Tibial artery (tissue), 4 donors: ENCODE measurements at regions not wholly inside any gene's neighbourhood (a gene's known extent, or its start where the extent isn't known, plus 50 kb on each side); places are given as distances from the start of the nearest gene placed in this dataset.

Experiments
- DNase-seq, 2 donors: peaks; one replicate each; pipeline ENCODE4 v3.0.0-alpha.2; 2019
- H3K27ac ChIP-seq, 2 donors: fragments of 200-600 bp; sonication (generic) in 1 of 2; 1 replicate in 1 of 2; 2 replicates in 1 of 2; pipeline ENCODE4 v1.5.1; 2018 to 2019; ENCODE audit warnings: mild to moderate bottlenecking in 1 of 2
- H3K27me3 ChIP-seq, 2 donors: fragments of 200-600 bp; sonication (generic) in 1 of 2; one replicate each; pipeline versions ENCODE4 v1.5.1 to v1.6.0; 2016 to 2019
- H3K36me3 ChIP-seq, 3 donors: fragments of 200-600 bp; sonication (generic) in 2 of 3; one replicate each; pipeline ENCODE4 v1.5.1; 2016 to 2019; ENCODE audit warnings: mild to moderate bottlenecking in 2 of 3
- H3K4me1 ChIP-seq, 4 donors: fragments of 200-600 bp; sonication (generic) in 2 of 4; 1 replicate in 3 of 4; 2 replicates in 1 of 4; pipeline ENCODE4 v1.5.1; 2016 to 2019
- H3K4me3 ChIP-seq, 2 donors: fragments of 200-600 bp; sonication (generic) in 1 of 2; 1 replicate in 1 of 2; 2 replicates in 1 of 2; pipeline ENCODE4 v1.5.1; 2018 to 2019; ENCODE audit warnings: mild to moderate bottlenecking in 2 of 2
- H3K9me3 ChIP-seq, 3 donors: fragments of 200-600 bp; sonication (generic) in 1 of 3; one replicate each; pipeline ENCODE4 v1.5.1; 2016 to 2019
- intact Hi-C: fragments of 100-400 bp; cut with DNase I; formaldehyde crosslinking; loops from one replicate; pipeline ENCODE4 v1.15.0; 2023; ENCODE audit warnings: low total_unique reads
- TF ChIP-seq, protein P1 (sequence below), 2 experiments: fragments of 200-600 bp in 1 of 2; fragments of 450-650 bp in 1 of 2; IDR thresholded peaks; one replicate each; pipeline ENCODE4 v1.5.1; 2017 to 2019; ENCODE audit warnings: antibody characterized with exemption in 2 of 2, mild to moderate bottlenecking in 1 of 2, moderate library complexity in 1 of 2

DNA sequence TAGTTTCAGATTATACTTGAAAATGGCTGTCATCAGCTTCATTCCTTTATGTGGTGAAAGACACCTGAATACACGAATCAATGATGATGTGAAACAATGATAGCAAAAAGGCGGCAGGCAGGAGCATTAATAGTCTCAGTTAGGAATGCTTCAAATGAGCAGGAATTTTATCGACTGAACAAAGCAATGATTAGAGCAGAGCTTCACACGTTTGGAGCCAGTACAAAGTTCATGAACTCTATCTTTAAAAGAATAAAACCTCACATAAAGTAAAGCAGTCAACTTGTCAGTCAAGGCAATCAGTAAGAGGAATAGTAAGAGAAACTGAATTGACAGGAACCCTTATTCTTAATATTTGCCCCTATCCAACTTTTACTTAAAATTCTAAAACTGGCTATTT, 78.4 kb upstream of the SERTAD2 start:
- intact Hi-C loops: no loop called here
- no peaks in the 10 kb centered on the region for H3K27me3 ChIP-seq
- H3K36me3 ChIP-seq: no peaks in the 10 kb centered on the region
- H3K4me1 ChIP-seq: peaks cover 0 to 48% (median 7%) of the 10 kb centered on the region in 4 donors
- TF ChIP-seq, protein P1, sequence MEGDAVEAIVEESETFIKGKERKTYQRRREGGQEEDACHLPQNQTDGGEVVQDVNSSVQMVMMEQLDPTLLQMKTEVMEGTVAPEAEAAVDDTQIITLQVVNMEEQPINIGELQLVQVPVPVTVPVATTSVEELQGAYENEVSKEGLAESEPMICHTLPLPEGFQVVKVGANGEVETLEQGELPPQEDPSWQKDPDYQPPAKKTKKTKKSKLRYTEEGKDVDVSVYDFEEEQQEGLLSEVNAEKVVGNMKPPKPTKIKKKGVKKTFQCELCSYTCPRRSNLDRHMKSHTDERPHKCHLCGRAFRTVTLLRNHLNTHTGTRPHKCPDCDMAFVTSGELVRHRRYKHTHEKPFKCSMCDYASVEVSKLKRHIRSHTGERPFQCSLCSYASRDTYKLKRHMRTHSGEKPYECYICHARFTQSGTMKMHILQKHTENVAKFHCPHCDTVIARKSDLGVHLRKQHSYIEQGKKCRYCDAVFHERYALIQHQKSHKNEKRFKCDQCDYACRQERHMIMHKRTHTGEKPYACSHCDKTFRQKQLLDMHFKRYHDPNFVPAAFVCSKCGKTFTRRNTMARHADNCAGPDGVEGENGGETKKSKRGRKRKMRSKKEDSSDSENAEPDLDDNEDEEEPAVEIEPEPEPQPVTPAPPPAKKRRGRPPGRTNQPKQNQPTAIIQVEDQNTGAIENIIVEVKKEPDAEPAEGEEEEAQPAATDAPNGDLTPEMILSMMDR (IDR thresholded peaks at IDR 0.05): no peak
- H3K27ac ChIP-seq: peak overlapping the region in 1 of 2 donors; percentile 68
- no peak for DNase-seq
- no peak overlapping the region for H3K4me3 ChIP-seq
- H3K9me3 ChIP-seq: no peaks in the 10 kb centered on the region

DNA sequence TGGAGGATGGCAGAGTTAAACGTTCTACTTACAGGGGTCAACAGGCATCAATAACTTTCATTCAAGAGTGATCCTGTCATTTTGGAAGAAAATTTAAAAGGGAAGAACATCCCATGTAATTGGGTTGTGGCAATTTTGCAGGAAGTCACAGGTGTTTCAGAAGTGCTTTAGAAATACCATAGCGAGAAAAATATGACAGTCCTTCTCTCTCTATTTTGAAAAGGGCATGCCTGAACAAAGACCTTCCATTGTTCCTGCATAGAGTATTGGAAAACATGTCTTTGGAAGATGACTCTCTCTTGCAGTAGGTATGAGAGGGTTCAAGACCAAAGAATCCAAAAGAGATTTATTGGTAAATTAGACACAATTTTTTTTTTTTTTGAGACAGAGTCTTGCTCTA, 81.8 kb upstream of the SERTAD2 start:
- no peak for DNase-seq
- Histone ChIP-seq H3K4me3 (no peak overlapping the region), H3K9me3 (no peaks in the 10 kb centered on the region), H3K36me3 (no peaks in the 10 kb centered on the region), H3K4me1 (peaks cover 0 to 35% (median 7%) of the 10 kb centered on the region in 4 donors), H3K27ac (no peak overlapping the region), H3K27me3 (no peaks in the 10 kb centered on the region)
- TF ChIP-seq, protein P1 (IDR thresholded peaks at IDR 0.05): no peak
- intact Hi-C loops: no loop called here

DNA sequence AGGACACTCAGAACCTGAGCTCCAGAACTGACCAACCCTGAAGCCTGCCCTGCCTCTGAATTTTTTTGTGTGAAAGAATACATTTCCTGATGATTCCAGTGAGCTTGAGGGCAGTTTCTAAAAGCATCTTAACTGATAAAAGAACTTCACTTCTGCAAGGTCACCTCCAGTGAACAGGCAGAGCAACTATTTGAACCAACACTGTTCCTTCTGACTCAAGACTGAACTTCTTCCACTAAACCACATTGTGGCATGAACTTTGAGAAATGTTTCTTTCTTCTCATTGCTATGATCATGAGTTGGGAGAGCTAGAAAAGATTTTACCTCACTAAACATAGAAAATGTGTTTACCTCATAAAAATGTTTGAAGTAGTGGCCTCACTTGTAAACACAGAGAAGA, 83.8 kb upstream of the SERTAD2 start:
- intact Hi-C loops: no loop called here
- Histone ChIP-seq H3K27me3 (no peaks in the 10 kb centered on the region), H3K9me3 (no peaks in the 10 kb centered on the region), H3K4me1 (peaks cover 0 to 22% (median 2%) of the 10 kb centered on the region in 4 donors), H3K4me3 (no peak overlapping the region), H3K36me3 (no peaks in the 10 kb centered on the region), H3K27ac (no peak overlapping the region)
- no peak for DNase-seq
- TF ChIP-seq, protein P1 (IDR thresholded peaks at IDR 0.05): no peak

DNA sequence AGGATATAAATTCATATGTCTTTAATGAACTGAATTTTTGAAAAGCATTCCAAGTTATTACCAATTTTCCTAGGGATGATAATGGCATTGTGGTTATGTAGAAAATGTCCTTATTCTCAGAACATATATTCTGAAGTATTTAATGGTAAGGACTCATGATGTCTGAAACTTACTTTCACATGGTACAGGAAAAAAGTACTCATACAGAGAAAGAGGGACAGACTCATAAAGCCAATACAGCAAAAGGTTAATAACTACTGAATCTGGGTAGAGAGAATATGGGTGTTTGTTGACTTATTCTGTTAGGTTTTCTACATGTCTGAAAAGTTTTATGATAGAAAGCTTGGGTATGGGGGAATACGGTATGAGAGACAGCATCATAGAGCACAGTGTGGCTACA, 84.3 kb upstream of the SERTAD2 start:
- peaks cover 0 to 22% (median 2%) of the 10 kb centered on the region in 4 donors for H3K4me1 ChIP-seq
- no peak for DNase-seq
- H3K27me3 ChIP-seq: no peaks in the 10 kb centered on the region
- H3K36me3 ChIP-seq: no peaks in the 10 kb centered on the region
- H3K4me3 ChIP-seq: no peak overlapping the region
- H3K27ac ChIP-seq: no peak overlapping the region
- intact Hi-C loops: no loop called here
- TF ChIP-seq, protein P1 (IDR thresholded peaks at IDR 0.05): no peak
- no peaks in the 10 kb centered on the region for H3K9me3 ChIP-seq

DNA sequence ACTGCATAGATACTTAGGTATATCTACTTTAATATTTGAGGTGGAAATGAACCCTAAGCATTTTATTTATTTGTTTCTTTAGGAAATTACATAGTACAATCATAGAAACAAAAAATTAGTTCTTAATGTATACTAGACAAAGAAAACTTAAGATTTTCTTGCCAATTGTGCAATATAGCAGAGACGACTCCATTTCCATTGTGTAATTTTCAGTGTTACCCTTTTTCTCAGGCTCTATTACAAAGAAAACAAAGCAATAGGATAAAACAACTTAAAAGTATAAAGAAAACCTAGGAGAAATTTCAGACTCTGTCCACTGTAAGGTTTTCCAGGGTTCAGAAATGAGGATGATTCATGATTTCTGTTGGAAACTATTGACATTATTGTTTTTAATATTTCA, 89.0 kb upstream of the SERTAD2 start:
- Histone ChIP-seq H3K27ac (no peak overlapping the region), H3K9me3 (no peaks in the 10 kb centered on the region), H3K27me3 (no peaks in the 10 kb centered on the region), H3K36me3 (no peaks in the 10 kb centered on the region), H3K4me3 (no peak overlapping the region), H3K4me1 (peaks cover 0 to 18% (median 5%) of the 10 kb centered on the region in 4 donors)
- DNase-seq: no peak
- intact Hi-C loops: no loop called here
- TF ChIP-seq, protein P1 (IDR thresholded peaks at IDR 0.05): no peak

DNA sequence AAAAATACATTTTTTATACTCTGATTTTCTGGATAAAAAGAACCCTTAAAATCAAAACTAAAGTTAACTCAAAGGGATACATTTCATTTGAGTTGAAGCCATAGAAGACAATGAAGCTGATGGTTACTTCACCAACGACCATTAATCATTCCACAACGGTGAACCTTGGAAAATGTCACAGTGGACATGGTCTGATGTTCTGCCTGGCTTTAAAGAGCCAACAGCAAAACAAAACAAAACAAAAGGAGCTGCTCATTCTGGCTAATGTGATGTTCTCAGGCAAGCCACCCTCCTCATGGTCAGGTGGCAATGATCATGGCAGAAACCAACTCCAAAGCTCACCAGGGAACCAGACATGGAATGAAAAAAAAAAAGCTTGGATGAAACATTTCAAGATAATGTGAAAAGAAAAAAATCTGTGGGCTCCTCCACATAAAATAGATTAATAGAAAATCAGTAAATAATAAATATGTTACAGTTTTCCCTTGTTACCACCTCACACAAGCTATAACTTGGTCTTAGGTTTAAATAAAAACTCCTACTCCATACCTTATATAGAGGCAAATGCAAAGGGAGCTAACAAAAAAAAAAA, 90.1 kb upstream of the SERTAD2 start:
- Histone ChIP-seq H3K4me3 (no peak overlapping the region), H3K36me3 (no peaks in the 10 kb centered on the region), H3K4me1 (peaks cover 0 to 29% (median 10%) of the 10 kb centered on the region in 4 donors), H3K27me3 (no peaks in the 10 kb centered on the region), H3K9me3 (no peaks in the 10 kb centered on the region), H3K27ac (peak overlapping the region in 1 of 2 donors; percentile 13)
- TF ChIP-seq, protein P1 (IDR thresholded peaks at IDR 0.05): no peak
- no peak for DNase-seq
- intact Hi-C loops: no loop called here
